ENCODE measurements at regions not wholly inside any gene's neighbourhood (a gene's known extent, or its start where the extent isn't known, plus 50 kb on each side); places are given as distances from the start of the nearest gene placed in this dataset.

GRCh38 chr1:79655876-79656275, 649.3 kb upstream of the ADGRL4 start:
- no peak overlapping the region for H3K4ac ChIP-seq (replicated peaks; ENCODE audit: insufficient read length, low read depth, low read length)
- no peak overlapping the region for H2BK20ac ChIP-seq (ENCODE audit: low read length)
- H2BK5ac ChIP-seq (ENCODE audit: low read depth, low read length): no peak overlapping the region
- H4K8ac ChIP-seq (ENCODE audit: extremely low read depth, insufficient read depth, low read length): no peak overlapping the region
- no peak for TF ChIP-seq TAF1 (IDR thresholded peaks at IDR 0.05; ENCODE audit: low read depth, low read length)
- no peak for TF ChIP-seq RAD21 (IDR thresholded peaks at IDR 0.05 in 1 of 2, conservative IDR thresholded peaks at IDR 0.05 in 1 of 2; ENCODE audit: low read depth in 2 of 2, low read length in 2 of 2)
- H3K9me3 ChIP-seq (ENCODE audit: insufficient read depth in 2 of 2, low read depth in 1 of 2, low read length in 1 of 2): no peaks in the 10 kb centered on the region
- no peak for FAIRE-seq
- peaks cover 0 to 4% (median 2%) of the 10 kb centered on the region in 4 experiments; a peak in 2 of 7 replicates for H3K4me1 ChIP-seq (replicated peaks in 1 of 4; ENCODE audit: control insufficient read depth in 3 of 4, insufficient read depth in 4 of 4, low read length in 3 of 4)
- POLR2A ChIA-PET (ENCODE audit: partially characterized antibody): no interaction called here
- CTCF ChIA-PET (ENCODE audit: partially characterized antibody): no interaction called here
- no peak overlapping the region for H3K4me2 ChIP-seq (ENCODE audit: insufficient read depth in 1 of 2, low read depth in 2 of 2, low read length in 2 of 2)
- no peak overlapping the region for H4K91ac ChIP-seq (replicated peaks; ENCODE audit: insufficient read length, low read length)
- no peak overlapping the region for H3K14ac ChIP-seq (ENCODE audit: insufficient read length)
- H2AK5ac ChIP-seq (ENCODE audit: low read depth, low read length): no peak overlapping the region
- WGBS, 2 experiments (ENCODE audit: extremely low coverage in 1 of 2, insufficient coverage in 1 of 2, insufficient read length in 1 of 2, insufficient replicate concordance in 2 of 2, low coverage in 1 of 2, low lambda C conversion rate in 2 of 2, missing lambda C conversion rate in 1 of 2): 96% methylated on average over 2 of the region's 2 CpGs; no CpG with 5 or more reads in 1 of the 2 experiments
- DNase-seq (ENCODE audit: low read depth in 1 of 2, low spot score in 2 of 2): no peak
- H3K56ac ChIP-seq (replicated peaks; ENCODE audit: insufficient read length, low read depth, low read length): no peak overlapping the region
- no peaks in the 10 kb centered on the region for H3K23me2 ChIP-seq (ENCODE audit: low read depth, low read length)
- H3K79me2 ChIP-seq (ENCODE audit: control insufficient read depth in 1 of 2, insufficient read depth in 2 of 2, low read length in 2 of 2): no peaks in the 10 kb centered on the region
- no peak overlapping the region for H2BK12ac ChIP-seq (ENCODE audit: low read depth, low read length)
- H3K18ac ChIP-seq (ENCODE audit: extremely low read depth, low read length): no peak overlapping the region
- no peaks in the 10 kb centered on the region for H3K79me1 ChIP-seq (ENCODE audit: low read depth, low read length)
- H2BK120ac ChIP-seq (replicated peaks; ENCODE audit: low read depth, low read length): no peak overlapping the region
- no peak overlapping the region for H2AFZ ChIP-seq (ENCODE audit: low read length)
- H3K4me3 ChIP-seq (ENCODE audit: extremely low read depth in 1 of 4, insufficient read depth in 2 of 4, low read depth in 3 of 4, low read length in 4 of 4): no peak overlapping the region
- H4K20me1 ChIP-seq (replicated peaks in 1 of 2; ENCODE audit: control insufficient read depth in 1 of 2, insufficient read depth in 2 of 2, low read length in 2 of 2): no peaks in the 10 kb centered on the region
- H3K27me3 ChIP-seq (replicated peaks in 1 of 4; ENCODE audit: control insufficient read depth in 3 of 4, extremely low read depth in 1 of 4, insufficient read depth in 3 of 4, low read length in 3 of 4): no peaks in the 10 kb centered on the region
- H4K5ac ChIP-seq (ENCODE audit: insufficient read length, low read depth, low read length): no peak overlapping the region
- H3K27ac ChIP-seq (ENCODE audit: low read depth, low read length): no peak overlapping the region
- H3K9ac ChIP-seq (replicated peaks in 1 of 4; ENCODE audit: extremely low read depth in 1 of 4, low read depth in 3 of 4, low read length in 3 of 4): no peak overlapping the region
- H2BK15ac ChIP-seq (ENCODE audit: low read length): no peak overlapping the region
- H3K36me3 ChIP-seq (ENCODE audit: control insufficient read depth in 2 of 4, insufficient read depth in 4 of 4, low read length in 3 of 4): no peaks in the 10 kb centered on the region
- H3K23ac ChIP-seq (ENCODE audit: insufficient read length): no peak overlapping the region

Measured in H1 (cell line).